Stomach (tissue), 8 donors: ENCODE measurements at regions not wholly inside any gene's neighbourhood (a gene's known extent, or its start where the extent isn't known, plus 50 kb on each side); places are given as distances from the start of the nearest gene placed in this dataset.
"Not testable (repeated sequence)": the region's sequence is repeated elsewhere in the genome, so short reads cannot be mapped to it uniquely, and the experiment has no call there.

Experiments
- DNase-seq, 2 donors: peaks; one replicate each; pipeline versions ENCODE4 v3.0.0 to v3.0.0-alpha.2; 2013 to 2019
- H3K27ac ChIP-seq, 5 donors: fragments of 200-600 bp in 4 of 5; sonication (generic) in 4 of 5; one replicate each; pipeline ENCODE4 v1.5.1; 2013 to 2019; ENCODE audit warnings: mild to moderate bottlenecking in 1 of 5, moderate library complexity in 1 of 5
- H3K27me3 ChIP-seq, 3 donors: fragments of 200-600 bp; sonication (generic); one replicate each; pipeline ENCODE4 v1.5.1; 2017 to 2019; ENCODE audit warnings: mixed run types in 1 of 3
- H3K36me3 ChIP-seq, 4 donors: fragments of 200-600 bp; sonication (generic); 1 replicate in 3 of 4; 2 replicates in 1 of 4; pipeline ENCODE4 v1.5.1; 2016 to 2019
- H3K4me1 ChIP-seq, 4 donors: fragments of 200-600 bp; sonication (generic); one replicate each; pipeline ENCODE4 v1.5.1; 2016 to 2019
- H3K4me3 ChIP-seq, 4 donors: fragments of 200-600 bp; sonication (generic) in 3 of 4; one replicate each; pipeline ENCODE4 v1.5.1; 2016 to 2019; ENCODE audit warnings: mild to moderate bottlenecking in 1 of 4
- H3K9me3 ChIP-seq, 4 donors: fragments of 200-600 bp; sonication (generic); one replicate each; pipeline ENCODE4 v1.5.1; 2016 to 2019
- EP300 ChIP-seq: sonication (generic); formaldehyde crosslinking; IDR thresholded peaks from one replicate; pipeline ENCODE4 v1.6.1; 2017; ENCODE audit warnings: antibody characterized with exemption
- POLR2A ChIP-seq, 4 donors: fragments of 450-650 bp; IDR thresholded peaks; one replicate each; pipeline ENCODE4 v1.6.1; 2016; ENCODE audit warnings: antibody characterized with exemption in 4 of 4, control low read depth in 2 of 4, mild to moderate bottlenecking in 1 of 4, moderate library complexity in 1 of 4
- POLR2AphosphoS5 ChIP-seq, 3 donors: sonication (generic); formaldehyde crosslinking; IDR thresholded peaks; one replicate each; pipeline ENCODE4 v1.6.1; 2016; ENCODE audit warnings: antibody characterized with exemption in 3 of 3
- WGBS, 5 donors: extraction: QIAGEN DNeasy Blood & Tissue Kit in 3 of 5; methylation state at CpG; one replicate each; pipeline versions ENCODE4 v1.1.5 to v1.1.7; 2013 to 2018; 5-methylcytosine and 5-hydroxymethylcytosine counted together
- intact Hi-C: fragments of 100-400 bp; cut with DNase I; formaldehyde crosslinking; loops from one replicate; pipeline ENCODE4 v1.15.1; 2023; ENCODE audit warnings: low total_unique reads
- TF ChIP-seq, protein P1 (sequence below), 7 experiments: fragments of 450-650 bp in 4 of 7; fragments of 200-600 bp in 3 of 7; sonication (generic) in 3 of 7; IDR thresholded peaks; one replicate each; pipeline ENCODE4 v1.5.1; 2016 to 2019; ENCODE audit warnings: antibody characterized with exemption in 7 of 7, control low read depth in 2 of 7, mild to moderate bottlenecking in 1 of 7
- donor health status: healthy with polysubstance abuse.
- donor health status: Bipolar disorder and iron deficiency.
- donor health status: healthy.

DNA sequence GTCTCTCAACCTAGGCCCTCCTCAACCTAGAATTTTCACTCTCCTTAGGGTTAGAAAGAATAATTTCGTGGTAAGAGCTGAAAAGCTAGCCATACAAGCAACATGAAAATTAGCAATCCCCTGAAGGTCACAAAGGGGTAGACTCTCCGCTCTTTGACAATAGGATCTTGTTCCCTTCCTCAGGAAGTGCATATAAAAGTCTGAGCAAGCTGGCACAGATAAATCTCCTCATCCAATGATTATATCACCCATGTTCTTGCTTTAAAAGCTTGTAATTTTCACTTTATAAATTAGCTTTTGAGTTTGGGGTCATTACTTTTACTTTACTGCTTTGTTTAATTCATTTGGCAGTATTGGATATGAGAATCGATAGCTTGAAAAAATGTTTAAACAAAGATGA, 852.3 kb upstream of the CRIM1 start:
- Histone ChIP-seq H3K27me3 (no peaks in the 10 kb centered on the region), H3K4me1 (no peaks in the 10 kb centered on the region), H3K4me3 (no peak overlapping the region), H3K27ac (no peak overlapping the region), H3K9me3 (no peaks in the 10 kb centered on the region), H3K36me3 (no peaks in the 10 kb centered on the region)
- DNase-seq, result no peak
- TF ChIP-seq, protein P1, sequence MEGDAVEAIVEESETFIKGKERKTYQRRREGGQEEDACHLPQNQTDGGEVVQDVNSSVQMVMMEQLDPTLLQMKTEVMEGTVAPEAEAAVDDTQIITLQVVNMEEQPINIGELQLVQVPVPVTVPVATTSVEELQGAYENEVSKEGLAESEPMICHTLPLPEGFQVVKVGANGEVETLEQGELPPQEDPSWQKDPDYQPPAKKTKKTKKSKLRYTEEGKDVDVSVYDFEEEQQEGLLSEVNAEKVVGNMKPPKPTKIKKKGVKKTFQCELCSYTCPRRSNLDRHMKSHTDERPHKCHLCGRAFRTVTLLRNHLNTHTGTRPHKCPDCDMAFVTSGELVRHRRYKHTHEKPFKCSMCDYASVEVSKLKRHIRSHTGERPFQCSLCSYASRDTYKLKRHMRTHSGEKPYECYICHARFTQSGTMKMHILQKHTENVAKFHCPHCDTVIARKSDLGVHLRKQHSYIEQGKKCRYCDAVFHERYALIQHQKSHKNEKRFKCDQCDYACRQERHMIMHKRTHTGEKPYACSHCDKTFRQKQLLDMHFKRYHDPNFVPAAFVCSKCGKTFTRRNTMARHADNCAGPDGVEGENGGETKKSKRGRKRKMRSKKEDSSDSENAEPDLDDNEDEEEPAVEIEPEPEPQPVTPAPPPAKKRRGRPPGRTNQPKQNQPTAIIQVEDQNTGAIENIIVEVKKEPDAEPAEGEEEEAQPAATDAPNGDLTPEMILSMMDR (IDR thresholded peaks at IDR 0.05), result no peak
- TF ChIP-seq POLR2A (IDR thresholded peaks at IDR 0.05) (no peak), EP300 (no peak), POLR2AphosphoS5 (IDR thresholded peaks at IDR 0.05) (no peak)
- intact Hi-C loops, result no loop called here
- WGBS, 5 donors, result 56 to 70% (median 65%) methylated on average over 3 of the region's 3 CpGs

DNA sequence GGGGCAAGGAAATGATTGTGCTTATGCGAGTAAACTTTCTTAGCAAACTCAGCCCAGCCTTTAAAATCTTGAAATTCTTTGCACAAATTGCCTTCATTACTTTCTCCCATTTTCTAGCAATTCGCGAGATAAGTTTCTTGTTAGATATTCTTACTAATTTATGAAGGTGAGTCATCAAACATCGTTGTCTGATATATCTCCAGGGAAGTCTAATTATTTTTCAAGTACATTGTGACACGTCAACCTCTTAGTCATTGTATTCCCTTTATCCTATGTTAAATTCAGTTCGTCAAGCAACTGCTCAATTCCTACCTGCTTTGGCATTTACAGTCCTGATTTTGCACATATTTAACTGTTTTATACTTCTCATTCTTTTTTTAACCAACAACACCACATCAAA, 854.5 kb upstream of the CRIM1 start:
- TF ChIP-seq, protein P1 (IDR thresholded peaks at IDR 0.05), result no peak
- TF ChIP-seq POLR2AphosphoS5 (IDR thresholded peaks at IDR 0.05), result no peak
- no peak for TF ChIP-seq EP300
- TF ChIP-seq POLR2A (IDR thresholded peaks at IDR 0.05), result no peak
- 75 to 91% (median 88%) methylated on average over 6 of the region's 6 CpGs for WGBS, 5 donors

DNA sequence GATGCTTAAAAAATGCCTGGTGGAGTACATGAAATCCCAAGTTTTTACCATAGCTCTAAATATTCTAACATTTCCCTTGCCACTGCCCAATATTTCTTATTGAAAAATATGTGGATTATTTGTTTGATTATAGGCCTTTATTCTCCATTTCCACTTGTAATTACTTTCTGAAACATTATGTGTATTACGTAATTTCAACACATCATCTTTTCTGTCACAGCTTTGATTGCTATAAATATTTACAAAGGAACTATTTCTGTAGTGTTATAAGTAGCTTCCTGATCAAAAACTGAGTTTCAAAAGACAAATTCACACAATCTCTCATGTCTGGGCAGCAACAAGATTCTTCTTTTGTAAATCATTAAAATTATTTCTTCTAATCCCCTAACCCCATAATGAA, 859.6 kb upstream of the CRIM1 start:
- H3K4me1 ChIP-seq, result no peaks in the 10 kb centered on the region
- H3K36me3 ChIP-seq, result no peaks in the 10 kb centered on the region
- no peak for TF ChIP-seq POLR2AphosphoS5 (IDR thresholded peaks at IDR 0.05)
- TF ChIP-seq, protein P1 (IDR thresholded peaks at IDR 0.05), result no peak
- no peak for TF ChIP-seq POLR2A (IDR thresholded peaks at IDR 0.05)
- no peak for TF ChIP-seq EP300
- no peaks in the 10 kb centered on the region for H3K27me3 ChIP-seq
- no peak overlapping the region for H3K4me3 ChIP-seq
- intact Hi-C loops, result no loop called here
- H3K27ac ChIP-seq, result no peak overlapping the region
- no peak for DNase-seq
- 72 to 84% (median 77%) methylated on average over 1 of the region's 1 CpG for WGBS, 5 donors
- no peaks in the 10 kb centered on the region for H3K9me3 ChIP-seq

More for the DNA sequence above, 854.5 kb upstream of the CRIM1 start:
- H3K4me3 ChIP-seq, result no peak overlapping the region
- H3K4me1 ChIP-seq, result no peaks in the 10 kb centered on the region
- intact Hi-C loops, result no loop called here
- H3K27ac ChIP-seq, result no peak overlapping the region
- no peaks in the 10 kb centered on the region for H3K9me3 ChIP-seq
- no peak for DNase-seq
- no peaks in the 10 kb centered on the region for H3K27me3 ChIP-seq
- H3K36me3 ChIP-seq, result no peaks in the 10 kb centered on the region

DNA sequence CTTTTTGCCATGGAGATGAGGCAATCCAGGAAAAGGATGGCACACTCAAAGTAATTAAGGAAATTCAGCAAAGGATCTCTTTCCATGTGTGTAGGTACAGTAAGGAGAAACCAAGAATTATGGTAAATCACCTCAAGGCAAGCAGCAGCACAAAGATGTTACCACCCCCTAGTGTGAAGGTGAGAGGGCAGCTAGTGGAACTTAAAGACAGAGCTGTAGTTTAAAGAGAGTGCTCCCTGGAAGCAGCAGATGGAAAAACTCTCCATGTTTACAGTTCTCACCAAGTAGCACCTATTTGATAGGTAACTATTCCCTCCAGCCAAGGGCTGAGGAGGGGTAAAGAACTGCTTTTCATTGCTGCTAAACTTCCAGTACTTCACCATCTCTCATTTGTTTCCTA, 860.4 kb upstream of the CRIM1 start:
- Histone ChIP-seq H3K27ac (no peak overlapping the region), H3K4me1 (no peaks in the 10 kb centered on the region), H3K27me3 (no peaks in the 10 kb centered on the region), H3K36me3 (no peaks in the 10 kb centered on the region), H3K9me3 (no peaks in the 10 kb centered on the region), H3K4me3 (no peak overlapping the region)
- intact Hi-C loops, result no loop called here
- DNase-seq, result no peak
- no peak for TF ChIP-seq POLR2AphosphoS5 (IDR thresholded peaks at IDR 0.05)
- TF ChIP-seq, protein P1 (IDR thresholded peaks at IDR 0.05), result no peak
- TF ChIP-seq EP300, result no peak
- no peak for TF ChIP-seq POLR2A (IDR thresholded peaks at IDR 0.05)

DNA sequence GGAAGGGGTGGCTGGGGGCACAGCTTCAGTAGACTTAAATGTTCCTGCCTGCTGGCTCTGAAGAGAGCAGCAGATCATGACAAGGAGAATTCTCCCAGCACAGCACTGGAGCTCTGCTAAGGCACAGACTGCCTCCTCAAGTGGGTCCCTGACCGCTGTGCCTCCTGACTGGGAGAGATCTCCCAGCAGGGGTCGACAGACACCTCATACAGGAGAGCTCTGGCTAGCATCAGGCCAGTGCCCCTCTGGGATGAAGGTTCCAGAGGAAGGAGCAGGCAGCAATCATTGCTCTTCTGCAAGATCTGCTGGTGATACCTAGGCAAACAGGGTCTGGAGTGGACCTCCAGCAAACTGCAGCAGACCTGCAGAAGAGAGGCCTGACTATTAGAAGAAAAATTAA, 877.5 kb upstream of the CRIM1 start:
- 65 to 79% (median 73%) methylated on average over 2 of the region's 2 CpGs for WGBS, 5 donors
- H3K27ac ChIP-seq, H3K36me3 ChIP-seq, intact Hi-C loops, H3K27me3 ChIP-seq, DNase-seq, H3K4me3 ChIP-seq, H3K4me1 ChIP-seq: not testable (repeated sequence)
- H3K9me3 ChIP-seq, result peaks cover 0 to 17% (median 9%) of the 10 kb centered on the region in 4 donors
